ENCODE measurements at regions not wholly inside any gene's neighbourhood (a gene's known extent, or its start where the extent isn't known, plus 50 kb on each side); places are given as distances from the start of the nearest gene placed in this dataset.

- H3K4me3 ChIP-seq (ENCODE audit: low read depth, low read length), result no peak overlapping the region
- no peak for TF ChIP-seq CTCF (IDR thresholded peaks at IDR 0.05; ENCODE audit: low read depth, low read length)
Observed at GRCh38 chr1:188497020-188497419, 1668.3 kb downstream of the PLA2G4A start.

- no peak overlapping the region for H3K4me3 ChIP-seq (ENCODE audit: low read depth, low read length)
- TF ChIP-seq CTCF (IDR thresholded peaks at IDR 0.05; ENCODE audit: low read depth, low read length), result no peak
Observed at GRCh38 chr1:188499690-188500089, 1670.9 kb downstream of the PLA2G4A start.

GRCh38 chr1:188514917-188515316 lies 1686.2 kb downstream of the PLA2G4A start:
- no peak for TF ChIP-seq CTCF (IDR thresholded peaks at IDR 0.05; ENCODE audit: low read depth, low read length)
- H3K4me3 ChIP-seq (ENCODE audit: low read depth, low read length), result no peak overlapping the region

GRCh38 chr1:188517139-188517538 lies 1688.4 kb downstream of the PLA2G4A start:
- no peak overlapping the region for H3K4me3 ChIP-seq (ENCODE audit: low read depth, low read length)
- no peak for TF ChIP-seq CTCF (IDR thresholded peaks at IDR 0.05; ENCODE audit: low read depth, low read length)

GRCh38 chr1:188551176-188551575 lies 1722.4 kb downstream of the PLA2G4A start:
- TF ChIP-seq CTCF (IDR thresholded peaks at IDR 0.05; ENCODE audit: low read depth, low read length), result no peak
- H3K4me3 ChIP-seq (ENCODE audit: low read depth, low read length), result no peak overlapping the region

- no peak overlapping the region for H3K4me3 ChIP-seq (ENCODE audit: low read depth, low read length)
- TF ChIP-seq CTCF (IDR thresholded peaks at IDR 0.05; ENCODE audit: low read depth, low read length), result no peak
Observed at GRCh38 chr1:188557053-188557452, 1728.3 kb downstream of the PLA2G4A start.

- H3K4me3 ChIP-seq (ENCODE audit: low read depth, low read length), result no peak overlapping the region
- no peak for TF ChIP-seq CTCF (IDR thresholded peaks at IDR 0.05; ENCODE audit: low read depth, low read length)
Observed at GRCh38 chr1:188582911-188583532, 1754.3 kb downstream of the PLA2G4A start.

Data from WI38 (cell line).